ENCODE measurements at regions not wholly inside any gene's neighbourhood (a gene's known extent, or its start where the extent isn't known, plus 50 kb on each side); places are given as distances from the start of the nearest gene placed in this dataset.

- TF ChIP-seq CTCF (IDR thresholded peaks at IDR 0.05; ENCODE audit: low read depth, low read length, poor library complexity, severe bottlenecking) (no peak), EZH2phosphoT487 (IDR thresholded peaks at IDR 0.05; ENCODE audit: borderline replicate concordance, low read length) (no peak)
Observed at GRCh38 chr5:24325306-24325832, 319.4 kb downstream of the CDH10 start.
